DOHH2 (cell line): ENCODE measurements at regions not wholly inside any gene's neighbourhood (a gene's known extent, or its start where the extent isn't known, plus 50 kb on each side); places are given as distances from the start of the nearest gene placed in this dataset.

ENCODE experiments used
- H3F3A ChIP-seq: fragments of 200-600 bp; sonication (generic), shearing (Covaris generic); 2 replicates; pipeline ENCODE4 v1.6.0; 2016; ENCODE audit warnings: antibody characterized with exemption, mild to moderate bottlenecking; ENCODE audit not compliant: control insufficient read depth, insufficient read depth
- H3K27ac ChIP-seq: fragments of 200-600 bp; sonication (generic); 2 replicates; pipeline ENCODE4 v1.5.1; 2014; ENCODE audit warnings: low read depth, mild to moderate bottlenecking, low read length, moderate library complexity
- H3K27me3 ChIP-seq: fragments of 200-600 bp; sonication (generic); 2 replicates; pipeline ENCODE4 v1.6.1; 2014; ENCODE audit warnings: mild to moderate bottlenecking, low read length, mixed read lengths; ENCODE audit not compliant: control insufficient read depth
- H3K36me3 ChIP-seq: fragments of 200-600 bp; sonication (generic); 2 replicates; pipeline ENCODE4 v1.6.1; 2014; ENCODE audit warnings: mild to moderate bottlenecking, low read length, moderate library complexity, mixed read lengths; ENCODE audit not compliant: control insufficient read depth
- H3K4me1 ChIP-seq: fragments of 200-600 bp; sonication (generic); 2 replicates; pipeline ENCODE4 v1.6.1; 2014; ENCODE audit warnings: mild to moderate bottlenecking, low read length, mixed read lengths; ENCODE audit not compliant: control insufficient read depth
- H3K4me2 ChIP-seq: fragments of 200-600 bp; sonication (generic); 2 replicates; pipeline ENCODE4 v1.6.0; 2014; ENCODE audit warnings: mild to moderate bottlenecking, low read length, moderate library complexity
- H3K4me3 ChIP-seq: fragments of 200-600 bp; sonication (generic); 2 replicates; pipeline ENCODE4 v1.5.1; 2014; ENCODE audit warnings: mild to moderate bottlenecking, low read length, mixed read lengths
- H3K79me2 ChIP-seq: fragments of 200-600 bp; sonication (generic); 2 replicates; pipeline ENCODE4 v1.6.1; 2014; ENCODE audit warnings: mild to moderate bottlenecking, low read length, mixed read lengths; ENCODE audit not compliant: control insufficient read depth
- H3K9me2 ChIP-seq: fragments of 200-600 bp; sonication (generic); replicated peaks from 2 replicates; pipeline ENCODE4 v1.6.1; 2014; ENCODE audit warnings: mild to moderate bottlenecking, low read length, mixed read lengths; ENCODE audit not compliant: control insufficient read depth
- H3K9me3 ChIP-seq: fragments of 200-600 bp; sonication (generic); 2 replicates; pipeline ENCODE4 v1.6.1; 2014; ENCODE audit warnings: antibody characterized with exemption, low read length, mixed read lengths; ENCODE audit not compliant: control insufficient read depth, insufficient read depth
- H4K20me1 ChIP-seq: fragments of 200-600 bp; sonication (generic); 2 replicates; pipeline ENCODE4 v1.6.0; 2014; ENCODE audit warnings: low read depth, mild to moderate bottlenecking, antibody characterized with exemption, low read length, moderate library complexity; ENCODE audit not compliant: control insufficient read depth, insufficient read depth
- EZH2phosphoT487 ChIP-seq: fragments of 200-600 bp; sonication (generic); IDR thresholded peaks from 2 replicates; pipeline ENCODE4 v1.6.1; 2017; ENCODE audit warnings: borderline replicate concordance, mild to moderate bottlenecking, antibody characterized with exemption, low read length, moderate library complexity, mixed read lengths
- TF ChIP-seq, protein P1 (sequence below): fragments of 200-600 bp; sonication (generic); IDR thresholded peaks from one replicate; pipeline ENCODE4 v1.5.1; 2014; ENCODE audit warnings: antibody characterized with exemption, mild to moderate bottlenecking, low read depth, low read length; ENCODE audit not compliant: poor library complexity, severe bottlenecking

DNA sequence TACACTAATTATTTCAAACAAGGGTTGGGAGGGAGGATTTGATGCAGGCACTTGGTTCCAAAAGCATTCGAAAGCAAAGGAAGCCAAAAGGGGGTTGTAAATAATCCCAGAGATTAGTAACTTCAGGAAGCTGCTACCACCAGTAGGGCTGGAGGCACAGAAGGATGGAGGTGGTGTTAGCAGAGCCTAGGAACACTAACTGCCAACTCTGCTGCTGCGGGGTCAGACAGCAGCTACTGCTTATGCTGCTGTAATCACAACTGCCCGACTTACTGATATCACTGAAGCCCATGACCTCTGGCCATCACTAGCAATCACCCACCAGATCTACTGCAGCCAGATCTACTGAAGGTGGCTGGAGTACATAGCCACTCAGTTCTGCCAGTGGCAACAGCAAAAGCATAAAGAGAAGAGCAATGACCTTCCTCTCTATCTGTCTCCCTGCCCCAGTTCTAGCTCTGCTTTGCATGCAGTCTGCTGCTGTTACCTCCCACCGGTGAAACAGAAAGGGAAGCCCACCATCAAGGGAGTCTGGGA lies 408.5 kb downstream of the PLPP3 start:
- no peaks in the 10 kb centered on the region for H3K9me3 ChIP-seq
- no peaks in the 10 kb centered on the region for H3K4me1 ChIP-seq
- no peak for TF ChIP-seq EZH2phosphoT487
- TF ChIP-seq, protein P1, sequence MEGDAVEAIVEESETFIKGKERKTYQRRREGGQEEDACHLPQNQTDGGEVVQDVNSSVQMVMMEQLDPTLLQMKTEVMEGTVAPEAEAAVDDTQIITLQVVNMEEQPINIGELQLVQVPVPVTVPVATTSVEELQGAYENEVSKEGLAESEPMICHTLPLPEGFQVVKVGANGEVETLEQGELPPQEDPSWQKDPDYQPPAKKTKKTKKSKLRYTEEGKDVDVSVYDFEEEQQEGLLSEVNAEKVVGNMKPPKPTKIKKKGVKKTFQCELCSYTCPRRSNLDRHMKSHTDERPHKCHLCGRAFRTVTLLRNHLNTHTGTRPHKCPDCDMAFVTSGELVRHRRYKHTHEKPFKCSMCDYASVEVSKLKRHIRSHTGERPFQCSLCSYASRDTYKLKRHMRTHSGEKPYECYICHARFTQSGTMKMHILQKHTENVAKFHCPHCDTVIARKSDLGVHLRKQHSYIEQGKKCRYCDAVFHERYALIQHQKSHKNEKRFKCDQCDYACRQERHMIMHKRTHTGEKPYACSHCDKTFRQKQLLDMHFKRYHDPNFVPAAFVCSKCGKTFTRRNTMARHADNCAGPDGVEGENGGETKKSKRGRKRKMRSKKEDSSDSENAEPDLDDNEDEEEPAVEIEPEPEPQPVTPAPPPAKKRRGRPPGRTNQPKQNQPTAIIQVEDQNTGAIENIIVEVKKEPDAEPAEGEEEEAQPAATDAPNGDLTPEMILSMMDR, result no peak
- no peaks in the 10 kb centered on the region for H3F3A ChIP-seq
- H3K4me2 ChIP-seq, result no peak overlapping the region
- no peak overlapping the region for H3K27ac ChIP-seq
- H3K4me3 ChIP-seq, result no peak overlapping the region
- no peaks in the 10 kb centered on the region for H3K27me3 ChIP-seq
- H4K20me1 ChIP-seq, result no peaks in the 10 kb centered on the region
- no peaks in the 10 kb centered on the region for H3K36me3 ChIP-seq
- no peaks in the 10 kb centered on the region for H3K9me2 ChIP-seq
- H3K79me2 ChIP-seq, result no peaks in the 10 kb centered on the region

DNA sequence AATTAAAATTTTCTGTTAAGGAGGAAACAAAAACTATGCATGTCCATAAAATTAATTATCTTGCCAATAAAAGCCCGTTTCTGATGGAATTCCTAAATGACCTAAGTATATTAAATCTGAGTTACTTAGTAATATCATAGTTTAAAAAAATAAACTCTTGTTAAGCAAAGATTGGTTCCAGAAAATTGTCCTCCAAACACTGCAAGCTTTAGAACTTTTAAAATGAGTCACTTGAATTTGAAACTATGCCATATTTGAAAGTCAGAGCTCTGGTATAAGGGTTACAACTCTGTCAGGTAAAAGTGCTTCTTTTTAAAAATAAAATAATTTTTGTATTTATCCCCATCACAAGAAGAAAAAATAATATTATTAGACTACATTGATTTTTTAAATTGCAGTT lies 409.5 kb downstream of the PLPP3 start:
- H3K4me1 ChIP-seq, result no peaks in the 10 kb centered on the region
- no peaks in the 10 kb centered on the region for H4K20me1 ChIP-seq
- H3K36me3 ChIP-seq, result no peaks in the 10 kb centered on the region
- no peaks in the 10 kb centered on the region for H3K9me3 ChIP-seq
- H3K9me2 ChIP-seq, result no peaks in the 10 kb centered on the region
- H3K27ac ChIP-seq, result no peak overlapping the region
- H3F3A ChIP-seq, result no peaks in the 10 kb centered on the region
- H3K4me3 ChIP-seq, result no peak overlapping the region
- no peaks in the 10 kb centered on the region for H3K79me2 ChIP-seq
- no peaks in the 10 kb centered on the region for H3K27me3 ChIP-seq
- no peak for TF ChIP-seq EZH2phosphoT487
- TF ChIP-seq, protein P1, result no peak
- no peak overlapping the region for H3K4me2 ChIP-seq

DNA sequence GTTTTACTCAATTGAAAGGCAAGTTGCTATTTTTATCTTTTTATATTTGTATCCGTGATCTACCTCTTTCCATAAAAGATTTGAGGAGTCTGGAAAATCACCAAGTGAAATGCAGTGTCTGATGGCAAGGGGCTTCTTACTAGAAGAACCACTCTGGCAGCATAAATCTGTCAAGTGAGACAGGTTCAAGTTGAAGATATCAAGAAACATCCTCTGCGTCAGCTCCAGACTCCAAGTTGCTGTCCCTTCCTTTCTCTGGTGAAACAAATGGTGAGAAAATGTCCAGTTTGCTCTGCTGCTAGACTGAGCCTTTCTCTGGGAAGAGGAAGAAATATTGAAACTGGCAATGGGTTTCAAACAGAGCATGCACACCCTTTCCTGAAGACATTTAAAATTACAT lies 411.2 kb downstream of the PLPP3 start:
- Histone ChIP-seq H3K9me2 (no peaks in the 10 kb centered on the region), H3K4me1 (no peaks in the 10 kb centered on the region), H3K36me3 (no peaks in the 10 kb centered on the region), H3K4me3 (no peak overlapping the region), H3K4me2 (no peak overlapping the region), H3K27ac (no peak overlapping the region), H4K20me1 (no peaks in the 10 kb centered on the region), H3K79me2 (no peaks in the 10 kb centered on the region), H3K9me3 (no peaks in the 10 kb centered on the region), H3F3A (no peaks in the 10 kb centered on the region), H3K27me3 (no peaks in the 10 kb centered on the region)
- TF ChIP-seq, protein P1, result no peak
- TF ChIP-seq EZH2phosphoT487, result no peak

DNA sequence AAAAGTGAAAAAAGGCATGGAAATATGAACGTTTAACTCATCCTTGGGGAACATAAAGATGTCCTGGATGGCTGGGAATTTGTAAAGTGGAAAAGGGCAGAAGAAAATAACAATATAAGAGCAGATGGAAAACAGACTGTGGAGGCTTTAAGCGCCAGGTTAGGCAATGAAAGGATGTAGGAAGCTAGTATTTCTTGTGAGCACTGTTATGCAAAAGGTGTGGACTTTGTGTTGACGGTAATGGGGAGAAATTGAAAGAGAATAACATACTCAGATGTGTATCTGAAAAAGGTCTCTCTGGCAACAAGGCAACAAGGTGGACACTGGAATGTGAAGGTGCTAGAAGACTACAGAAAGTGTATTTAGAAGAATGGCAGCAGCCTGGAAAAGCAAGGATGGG lies 411.8 kb downstream of the PLPP3 start:
- no peaks in the 10 kb centered on the region for H3K36me3 ChIP-seq
- H3K4me2 ChIP-seq, result no peak overlapping the region
- H3K27me3 ChIP-seq, result no peaks in the 10 kb centered on the region
- H3K27ac ChIP-seq, result no peak overlapping the region
- H3K4me1 ChIP-seq, result no peaks in the 10 kb centered on the region
- no peaks in the 10 kb centered on the region for H3K9me2 ChIP-seq
- H3K79me2 ChIP-seq, result no peaks in the 10 kb centered on the region
- TF ChIP-seq EZH2phosphoT487, result no peak
- TF ChIP-seq, protein P1, result no peak
- H3F3A ChIP-seq, result no peaks in the 10 kb centered on the region
- H4K20me1 ChIP-seq, result no peaks in the 10 kb centered on the region
- H3K4me3 ChIP-seq, result no peak overlapping the region
- H3K9me3 ChIP-seq, result no peaks in the 10 kb centered on the region
